ENCODE measurements at regions not wholly inside any gene's neighbourhood (a gene's known extent, or its start where the extent isn't known, plus 50 kb on each side); places are given as distances from the start of the nearest gene placed in this dataset.

DNA sequence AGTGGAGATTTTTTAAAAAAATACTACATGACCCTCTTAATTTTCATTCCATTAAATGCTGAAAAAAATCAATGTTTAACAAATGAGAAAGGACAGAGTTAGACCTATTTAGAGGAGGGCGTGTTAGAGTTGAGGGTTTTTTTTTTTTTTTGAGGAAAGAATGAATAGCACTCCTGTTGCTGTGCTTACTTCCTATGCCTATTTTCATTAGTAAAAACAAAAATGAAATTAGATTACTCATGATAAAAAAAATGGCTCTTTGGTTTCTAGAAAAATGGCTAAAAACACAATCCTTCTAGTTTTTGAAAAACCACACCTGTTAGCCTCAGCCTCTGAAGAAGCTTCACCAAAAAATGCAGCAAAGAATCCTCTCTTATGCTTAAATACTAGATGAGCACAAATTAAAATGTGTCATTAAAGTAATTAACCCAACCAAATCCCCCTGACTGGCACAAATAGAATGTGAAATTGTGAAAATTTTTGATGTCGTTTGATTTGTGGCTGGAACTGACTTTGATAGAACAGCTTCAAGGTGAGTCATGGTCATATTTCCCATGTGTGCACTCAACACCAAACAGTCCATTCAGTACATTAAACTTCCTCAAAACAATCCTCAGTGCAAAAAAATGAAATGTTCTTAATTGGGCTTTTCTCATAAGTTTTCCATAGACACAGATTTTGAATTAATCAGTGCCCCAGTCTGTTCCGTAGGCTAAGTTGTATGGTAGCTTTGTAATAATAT is 98.0 kb downstream of the MACIR start:
- no peaks in the 10 kb centered on the region for H3K27me3 ChIP-seq
- TF ChIP-seq POLR2A (IDR thresholded peaks at IDR 0.05) (no peak), CTCF (IDR thresholded peaks at IDR 0.05) (no peak), POLR2AphosphoS5 (IDR thresholded peaks at IDR 0.05; ENCODE audit: insufficient read depth in 1 of 2, low read depth in 1 of 2) (no peak)
- H3K36me3 ChIP-seq, result no peaks in the 10 kb centered on the region
- H3K4me3 ChIP-seq, result no peak overlapping the region
- no peaks in the 10 kb centered on the region for H3K4me1 ChIP-seq
- H3K27ac ChIP-seq, result no peak overlapping the region
- intact Hi-C loops (cut with DNase I), result no loop called here
- H3K9me3 ChIP-seq, result no peaks in the 10 kb centered on the region
- DNase-seq (ENCODE audit: extremely low spot score in 2 of 2), result no peak

- intact Hi-C loops (cut with DNase I), result no loop called here
- Histone ChIP-seq H3K27me3 (no peaks in the 10 kb centered on the region), H3K36me3 (no peaks in the 10 kb centered on the region), H3K4me1 (no peaks in the 10 kb centered on the region), H3K9me3 (no peaks in the 10 kb centered on the region), H3K4me3 (no peak overlapping the region), H3K27ac (no peak overlapping the region)
- TF ChIP-seq POLR2A (IDR thresholded peaks at IDR 0.05), result no peak
- TF ChIP-seq POLR2AphosphoS5 (IDR thresholded peaks at IDR 0.05; ENCODE audit: insufficient read depth in 1 of 2, low read depth in 1 of 2), result no peak
- no peak for DNase-seq (ENCODE audit: extremely low spot score in 2 of 2)
Measured at GRCh38 chr5:103355579-103355978, 97.0 kb downstream of the MACIR start.

DNA sequence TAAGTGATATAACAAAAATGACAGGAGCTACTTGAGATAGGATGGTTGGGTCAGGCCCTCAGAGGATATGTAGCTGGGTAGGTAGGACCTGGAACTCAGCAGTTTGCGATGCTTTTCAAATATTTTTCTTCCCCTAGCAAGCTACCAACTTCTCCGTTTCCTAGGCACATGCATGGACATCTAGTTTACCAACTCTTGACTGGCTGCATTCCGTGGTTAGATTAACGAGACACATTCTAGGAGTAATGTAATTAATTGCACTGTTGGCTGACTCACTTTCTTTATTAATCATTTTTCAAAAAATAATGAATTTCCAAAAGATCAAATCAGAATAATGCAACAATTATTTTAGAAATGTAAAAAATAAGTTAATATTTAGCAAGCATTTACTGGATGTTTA is 95.9 kb downstream of the MACIR start:
- Histone ChIP-seq H3K36me3 (no peaks in the 10 kb centered on the region), H3K27ac (no peak overlapping the region), H3K4me3 (no peak overlapping the region), H3K4me1 (no peaks in the 10 kb centered on the region), H3K27me3 (no peaks in the 10 kb centered on the region), H3K9me3 (no peaks in the 10 kb centered on the region)
- TF ChIP-seq POLR2A (IDR thresholded peaks at IDR 0.05) (no peak), POLR2AphosphoS5 (IDR thresholded peaks at IDR 0.05; ENCODE audit: insufficient read depth in 1 of 2, low read depth in 1 of 2) (no peak), CTCF (IDR thresholded peaks at IDR 0.05) (no peak)
- intact Hi-C loops (cut with DNase I), result no loop called here
- no peak for DNase-seq (ENCODE audit: extremely low spot score in 2 of 2)

- TF ChIP-seq POLR2AphosphoS5 (IDR thresholded peaks at IDR 0.05; ENCODE audit: insufficient read depth in 1 of 2, low read depth in 1 of 2) (no peak), CTCF (IDR thresholded peaks at IDR 0.05) (no peak), POLR2A (IDR thresholded peaks at IDR 0.05) (no peak)
- H3K27ac ChIP-seq, result no peak overlapping the region
- no peak for DNase-seq (ENCODE audit: extremely low spot score in 2 of 2)
- H3K4me3 ChIP-seq, result no peak overlapping the region
- H3K4me1 ChIP-seq, result no peaks in the 10 kb centered on the region
- intact Hi-C loops (cut with DNase I), result no loop called here
- no peaks in the 10 kb centered on the region for H3K36me3 ChIP-seq
- no peaks in the 10 kb centered on the region for H3K27me3 ChIP-seq
- H3K9me3 ChIP-seq, result no peaks in the 10 kb centered on the region
Measured at GRCh38 chr5:103353581-103353980, 95.0 kb downstream of the MACIR start.

DNA sequence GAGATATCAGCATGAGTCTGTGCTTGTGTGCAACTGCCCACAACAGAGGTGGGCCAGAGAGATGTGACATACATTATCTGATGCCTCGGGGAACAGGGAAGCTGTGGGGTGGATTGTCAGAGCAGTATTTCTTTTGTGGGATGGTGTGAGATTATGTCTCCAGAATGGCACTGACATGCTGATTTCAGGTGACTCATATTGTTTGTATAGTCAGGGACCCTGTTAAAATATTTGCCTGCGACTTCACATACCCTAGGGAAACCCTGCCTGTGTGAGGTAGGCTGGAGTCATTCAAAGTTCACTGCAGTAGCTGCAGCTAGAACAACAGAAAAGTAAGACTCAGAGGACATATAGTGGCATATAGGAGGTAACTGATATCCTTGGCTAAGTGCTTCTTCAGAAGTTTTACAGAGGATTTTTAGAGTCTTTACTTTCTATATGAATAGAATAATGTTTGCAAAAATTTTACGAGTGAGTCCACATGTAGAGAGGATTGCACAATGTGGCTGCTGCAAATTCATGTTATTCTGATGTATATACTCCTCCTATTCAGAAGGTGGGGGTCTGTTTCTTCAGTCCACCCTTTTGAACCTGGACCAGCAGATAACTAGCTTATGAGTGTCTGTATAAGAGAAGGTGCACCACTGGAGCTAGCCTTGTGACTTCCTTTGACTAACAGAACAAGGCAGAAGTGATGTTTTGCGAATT is 89.3 kb downstream of the MACIR start:
- H3K36me3 ChIP-seq, result no peaks in the 10 kb centered on the region
- no peak overlapping the region for H3K4me3 ChIP-seq
- no peaks in the 10 kb centered on the region for H3K9me3 ChIP-seq
- intact Hi-C loops (cut with DNase I), result no loop called here
- TF ChIP-seq POLR2A (IDR thresholded peaks at IDR 0.05) (no peak), CTCF (IDR thresholded peaks at IDR 0.05) (no peak), POLR2AphosphoS5 (IDR thresholded peaks at IDR 0.05; ENCODE audit: insufficient read depth in 1 of 2, low read depth in 1 of 2) (no peak)
- no peak for DNase-seq (ENCODE audit: extremely low spot score in 2 of 2)
- no peaks in the 10 kb centered on the region for H3K27me3 ChIP-seq
- no peaks in the 10 kb centered on the region for H3K4me1 ChIP-seq
- H3K27ac ChIP-seq, result no peak overlapping the region
